Naive B cell (primary cell): ENCODE measurements at regions not wholly inside any gene's neighbourhood (a gene's known extent, or its start where the extent isn't known, plus 50 kb on each side); places are given as distances from the start of the nearest gene placed in this dataset.

ENCODE experiments used
- ATAC-seq, 2 donors: fragments of 150-1000 bp; cut with Tn5 transposase; 2 replicates each; pipeline ENCODE4 v1.10.0; 2021; ENCODE audit warnings: low read depth in 2 of 2, mild to moderate bottlenecking in 2 of 2, moderate library complexity in 2 of 2
- DNase-seq: peaks from one replicate; pipeline ENCODE4 v3.0.0; 2022
- H3K27ac Mint-ChIP-seq, 6 donors: one replicate each; pipeline ENCODE4 v1.8.0; 2020 to 2022; ENCODE audit warnings: mild to moderate bottlenecking in 6 of 6, mixed read lengths in 6 of 6, moderate library complexity in 5 of 6, inconsistent platforms in 2 of 6
- H3K27me3 Mint-ChIP-seq, 3 donors: one replicate each; pipeline ENCODE4 v1.8.0; 2021 to 2022; ENCODE audit warnings: mixed read lengths in 3 of 3, mild to moderate bottlenecking in 1 of 3
- H3K36me3 Mint-ChIP-seq, 2 donors: one replicate each; pipeline ENCODE4 v1.8.0; 2020 to 2022; ENCODE audit warnings: mixed read lengths in 2 of 2, inconsistent platforms in 1 of 2, mild to moderate bottlenecking in 1 of 2
- H3K4me1 Mint-ChIP-seq, 3 donors: one replicate each; pipeline ENCODE4 v1.8.0; 2020 to 2022; ENCODE audit warnings: mixed read lengths in 3 of 3, inconsistent platforms in 1 of 3, mild to moderate bottlenecking in 1 of 3, moderate library complexity in 1 of 3
- H3K4me3 Mint-ChIP-seq, 8 donors: one replicate each; pipeline ENCODE4 v1.8.0; 2020 to 2022; ENCODE audit warnings: mild to moderate bottlenecking in 8 of 8, mixed read lengths in 8 of 8, moderate library complexity in 8 of 8, inconsistent platforms in 2 of 8
- H3K9me3 Mint-ChIP-seq, 7 donors: one replicate each; pipeline ENCODE4 v1.8.0; 2020 to 2022; ENCODE audit warnings: mixed read lengths in 7 of 7, mild to moderate bottlenecking in 5 of 7, inconsistent platforms in 2 of 7, moderate library complexity in 1 of 7

GRCh38 chr16:54647216-54647615 is 283.4 kb upstream of the IRX5 start:
- ATAC-seq (no peak), DNase-seq (no peak)
- Mint-ChIP-seq H3K4me3 (no peak overlapping the region), H3K4me1 (no peaks in the 10 kb centered on the region), H3K27ac (no peak overlapping the region), H3K27me3 (peaks cover 6 to 14% (median 13%) of the 10 kb centered on the region in 3 donors), H3K36me3 (no peaks in the 10 kb centered on the region), H3K9me3 (no peaks in the 10 kb centered on the region)

GRCh38 chr16:54645345-54645744 is 285.3 kb upstream of the IRX5 start:
- no peak for ATAC-seq
- no peaks in the 10 kb centered on the region for H3K36me3 Mint-ChIP-seq

GRCh38 chr16:54636221-54636793 is 294.4 kb upstream of the IRX5 start:
- Mint-ChIP-seq H3K9me3 (peaks cover 0 to 4% (median 0%) of the 10 kb centered on the region in 7 donors), H3K27ac (no peak overlapping the region), H3K27me3 (no peaks in the 10 kb centered on the region), H3K4me1 (no peaks in the 10 kb centered on the region), H3K36me3 (no peaks in the 10 kb centered on the region), H3K4me3 (no peak overlapping the region)
- ATAC-seq (no peak), DNase-seq (no peak)

More at GRCh38 chr16:54645345-54645744, 285.3 kb upstream of the IRX5 start:
- Mint-ChIP-seq H3K4me1 (no peaks in the 10 kb centered on the region), H3K27ac (no peak overlapping the region), H3K4me3 (no peak overlapping the region), H3K27me3 (peaks cover 0 to 14% (median 10%) of the 10 kb centered on the region in 3 donors), H3K9me3 (no peaks in the 10 kb centered on the region)
- no peak for DNase-seq

GRCh38 chr16:54633943-54634362 is 296.7 kb upstream of the IRX5 start:
- no peak overlapping the region for H3K27ac Mint-ChIP-seq
- H3K27me3 Mint-ChIP-seq, result peaks cover 0 to 6% (median 0%) of the 10 kb centered on the region in 3 donors
- H3K4me3 Mint-ChIP-seq, result no peak overlapping the region
- H3K4me1 Mint-ChIP-seq, result no peaks in the 10 kb centered on the region
- ATAC-seq, result no peak
- DNase-seq, result no peak
- no peaks in the 10 kb centered on the region for H3K36me3 Mint-ChIP-seq
- H3K9me3 Mint-ChIP-seq, result peaks cover 0 to 8% (median 0%) of the 10 kb centered on the region in 7 donors

- DNase-seq (no peak), ATAC-seq (no peak)
- peaks cover 0 to 8% (median 0%) of the 10 kb centered on the region in 7 donors for H3K9me3 Mint-ChIP-seq
- no peaks in the 10 kb centered on the region for H3K4me1 Mint-ChIP-seq
- H3K27me3 Mint-ChIP-seq, result peaks cover 0 to 6% (median 0%) of the 10 kb centered on the region in 3 donors
- no peaks in the 10 kb centered on the region for H3K36me3 Mint-ChIP-seq
- no peak overlapping the region for H3K4me3 Mint-ChIP-seq
- no peak overlapping the region for H3K27ac Mint-ChIP-seq
These were observed 298.1 kb upstream of the IRX5 start for GRCh38 chr16:54632322-54633220.

GRCh38 chr16:54631782-54632181 is 298.9 kb upstream of the IRX5 start:
- no peaks in the 10 kb centered on the region for H3K4me1 Mint-ChIP-seq

GRCh38 chr16:54630284-54630967 is 300.2 kb upstream of the IRX5 start:
- Mint-ChIP-seq H3K9me3 (peaks cover 0 to 8% (median 1%) of the 10 kb centered on the region in 7 donors), H3K4me1 (no peaks in the 10 kb centered on the region), H3K4me3 (no peak overlapping the region), H3K27ac (no peak overlapping the region), H3K27me3 (peaks cover 0 to 6% (median 0%) of the 10 kb centered on the region in 3 donors), H3K36me3 (no peaks in the 10 kb centered on the region)
- ATAC-seq, result no peak
- no peak for DNase-seq

More at GRCh38 chr16:54631782-54632181, 298.9 kb upstream of the IRX5 start:
- no peak for ATAC-seq
- DNase-seq, result no peak
- Mint-ChIP-seq H3K27me3 (peaks cover 0 to 6% (median 0%) of the 10 kb centered on the region in 3 donors), H3K9me3 (peaks cover 0 to 8% (median 1%) of the 10 kb centered on the region in 7 donors), H3K27ac (no peak overlapping the region), H3K36me3 (no peaks in the 10 kb centered on the region), H3K4me3 (no peak overlapping the region)

- peaks cover 0 to 8% (median 3%) of the 10 kb centered on the region in 7 donors for H3K9me3 Mint-ChIP-seq
- H3K27me3 Mint-ChIP-seq, result peaks cover 0 to 6% (median 0%) of the 10 kb centered on the region in 3 donors
- no peak for ATAC-seq
- no peak for DNase-seq
- H3K36me3 Mint-ChIP-seq, result no peaks in the 10 kb centered on the region
- H3K4me3 Mint-ChIP-seq, result no peak overlapping the region
- no peaks in the 10 kb centered on the region for H3K4me1 Mint-ChIP-seq
- no peak overlapping the region for H3K27ac Mint-ChIP-seq
These were observed 301.7 kb upstream of the IRX5 start for GRCh38 chr16:54628796-54629625.

- Mint-ChIP-seq H3K36me3 (no peaks in the 10 kb centered on the region), H3K27ac (no peak overlapping the region), H3K27me3 (peaks cover 0 to 6% (median 0%) of the 10 kb centered on the region in 3 donors), H3K9me3 (peaks cover 0 to 8% (median 3%) of the 10 kb centered on the region in 7 donors), H3K4me1 (no peaks in the 10 kb centered on the region), H3K4me3 (no peak overlapping the region)
- no peak for DNase-seq
- no peak for ATAC-seq
These were observed 303.0 kb upstream of the IRX5 start for GRCh38 chr16:54627616-54628015.

GRCh38 chr16:54623636-54624035 is 307.0 kb upstream of the IRX5 start:
- peaks cover 0 to 5% (median 3%) of the 10 kb centered on the region in 7 donors for H3K9me3 Mint-ChIP-seq
- ATAC-seq, result no peak

GRCh38 chr16:54620197-54620596 is 310.5 kb upstream of the IRX5 start:
- no peaks in the 10 kb centered on the region for H3K4me1 Mint-ChIP-seq
- no peak overlapping the region for H3K27ac Mint-ChIP-seq
- peaks cover 0 to 5% (median 0%) of the 10 kb centered on the region in 3 donors for H3K27me3 Mint-ChIP-seq
- H3K9me3 Mint-ChIP-seq, result peaks cover 0 to 4% (median 2%) of the 10 kb centered on the region in 7 donors
- DNase-seq, result no peak
- no peaks in the 10 kb centered on the region for H3K36me3 Mint-ChIP-seq
- ATAC-seq, result no peak
- no peak overlapping the region for H3K4me3 Mint-ChIP-seq

More at GRCh38 chr16:54623636-54624035, 307.0 kb upstream of the IRX5 start:
- no peaks in the 10 kb centered on the region for H3K36me3 Mint-ChIP-seq
- H3K4me1 Mint-ChIP-seq, result no peaks in the 10 kb centered on the region
- peaks cover 0 to 5% (median 0%) of the 10 kb centered on the region in 3 donors for H3K27me3 Mint-ChIP-seq
- no peak overlapping the region for H3K27ac Mint-ChIP-seq
- DNase-seq, result no peak
- H3K4me3 Mint-ChIP-seq, result no peak overlapping the region

- no peak overlapping the region for H3K4me3 Mint-ChIP-seq
- DNase-seq (no peak), ATAC-seq (no peak)
- H3K27ac Mint-ChIP-seq, result no peak overlapping the region
- peaks cover 0 to 5% (median 0%) of the 10 kb centered on the region in 3 donors for H3K27me3 Mint-ChIP-seq
- H3K36me3 Mint-ChIP-seq, result no peaks in the 10 kb centered on the region
- H3K9me3 Mint-ChIP-seq, result peaks cover 0 to 8% (median 0%) of the 10 kb centered on the region in 7 donors
- no peaks in the 10 kb centered on the region for H3K4me1 Mint-ChIP-seq
These were observed 314.1 kb upstream of the IRX5 start for GRCh38 chr16:54616610-54617009.
